Mesothelial cell of epicardium (in vitro differentiated cells): ENCODE measurements at regions not wholly inside any gene's neighbourhood (a gene's known extent, or its start where the extent isn't known, plus 50 kb on each side); places are given as distances from the start of the nearest gene placed in this dataset.

Experiments
- DNase-seq, 2 experiments: peaks; one replicate each; pipeline ENCODE4 v3.0.0; 2021; ENCODE audit warnings: low spot score in 2 of 2; ENCODE audit not compliant: unreplicated experiment in 2 of 2
- H3K27ac Mint-ChIP-seq: 2 replicates; pipeline ENCODE4 v1.8.0; 2021; ENCODE audit warnings: mixed read lengths
- H3K27me3 Mint-ChIP-seq: 2 replicates; pipeline ENCODE4 v1.8.0; 2021; ENCODE audit warnings: low read depth, mixed read lengths
- H3K36me3 Mint-ChIP-seq: 2 replicates; pipeline ENCODE4 v1.8.0; 2021; ENCODE audit warnings: mixed read lengths
- H3K4me1 Mint-ChIP-seq: 2 replicates; pipeline ENCODE4 v1.8.0; 2021; ENCODE audit warnings: mixed read lengths
- H3K4me3 Mint-ChIP-seq: 2 replicates; pipeline ENCODE4 v1.8.0; 2021; ENCODE audit warnings: mild to moderate bottlenecking, moderate library complexity, mixed read lengths
- H3K9me3 Mint-ChIP-seq: 2 replicates; pipeline ENCODE4 v1.8.0; 2021; ENCODE audit warnings: mixed read lengths
- CTCF ChIP-seq: fragments of 200-600 bp; sonication (generic); IDR thresholded peaks from one replicate; pipeline ENCODE4 v1.5.0; 2021; ENCODE audit warnings: antibody characterized with exemption; ENCODE audit not compliant: unreplicated experiment

DNA sequence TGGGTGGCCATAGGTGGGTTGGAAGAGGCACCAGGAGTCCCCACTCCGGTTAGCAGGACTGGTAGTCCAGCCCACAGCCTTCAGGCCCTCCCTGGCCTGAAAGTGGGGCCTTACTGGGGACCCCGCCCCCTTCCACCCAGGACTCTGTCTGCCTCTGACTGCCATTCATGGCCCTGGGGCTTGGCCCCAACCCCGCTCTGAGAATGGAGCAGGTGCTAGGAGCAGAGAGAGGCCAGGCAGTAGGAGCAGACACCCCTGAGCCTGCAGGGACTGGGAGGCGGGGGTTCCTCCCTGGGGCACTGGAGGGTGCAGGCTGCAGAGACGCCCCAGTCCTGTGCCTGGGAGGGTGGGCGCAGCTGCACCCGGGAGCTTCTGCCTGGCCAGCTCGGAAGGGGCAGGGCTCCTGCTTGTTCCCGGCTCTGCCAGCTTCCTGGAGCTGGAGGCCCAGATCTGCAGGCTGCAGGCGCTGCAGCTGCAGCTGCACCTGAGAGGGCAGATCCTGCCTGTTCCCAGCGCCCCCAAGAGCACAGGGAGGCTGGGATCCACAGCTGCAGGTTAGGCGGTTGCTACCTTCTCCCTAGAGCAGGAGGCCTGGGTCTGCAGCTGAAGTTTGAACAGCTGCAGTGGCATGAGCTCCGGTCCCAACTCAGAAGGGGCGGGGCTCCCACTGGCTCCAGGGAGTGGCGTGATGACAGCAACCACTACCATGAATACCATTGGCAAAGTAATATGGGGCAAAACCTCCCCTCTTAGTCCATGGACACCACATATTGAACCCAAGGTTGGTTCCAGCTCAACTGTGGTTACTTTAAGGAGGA, 194.7 kb downstream of the SQOR start:
- no peak overlapping the region for H3K4me3 Mint-ChIP-seq
- H3K27ac Mint-ChIP-seq: no peak overlapping the region
- peaks cover 4% of the 10 kb centered on the region for H3K27me3 Mint-ChIP-seq
- TF ChIP-seq CTCF: no peak
- H3K36me3 Mint-ChIP-seq: no peaks in the 10 kb centered on the region
- no peak for DNase-seq
- no peaks in the 10 kb centered on the region for H3K4me1 Mint-ChIP-seq
- peaks cover 11% of the 10 kb centered on the region for H3K9me3 Mint-ChIP-seq

DNA sequence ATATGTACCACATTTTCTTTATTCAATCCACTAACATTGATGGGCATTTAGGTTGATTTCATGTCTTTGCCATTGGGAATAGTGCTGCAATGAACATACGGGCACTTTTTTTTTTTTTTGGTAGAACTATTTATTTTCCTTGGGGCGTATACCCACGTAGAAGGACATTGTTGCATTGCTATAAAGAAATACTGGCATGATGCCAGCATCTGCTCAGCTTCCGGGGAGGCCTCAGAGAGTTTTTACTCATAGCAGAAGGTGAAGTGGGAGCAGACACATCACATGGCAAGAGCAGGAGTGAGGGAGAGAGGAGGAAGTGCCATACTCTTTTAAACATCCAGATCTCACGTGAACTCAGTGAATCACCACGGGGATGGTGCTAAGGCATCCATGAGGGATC, 197.0 kb downstream of the SQOR start:
- DNase-seq: no peak
- no peaks in the 10 kb centered on the region for H3K4me1 Mint-ChIP-seq
- peaks cover 4% of the 10 kb centered on the region for H3K27me3 Mint-ChIP-seq
- TF ChIP-seq CTCF: no peak
- no peak overlapping the region for H3K27ac Mint-ChIP-seq
- no peak overlapping the region for H3K4me3 Mint-ChIP-seq
- no peaks in the 10 kb centered on the region for H3K36me3 Mint-ChIP-seq
- H3K9me3 Mint-ChIP-seq: peaks cover 6% of the 10 kb centered on the region

- H3K4me3 Mint-ChIP-seq: no peak overlapping the region
- no peaks in the 10 kb centered on the region for H3K27me3 Mint-ChIP-seq
- H3K4me1 Mint-ChIP-seq: no peaks in the 10 kb centered on the region
- no peaks in the 10 kb centered on the region for H3K36me3 Mint-ChIP-seq
- H3K9me3 Mint-ChIP-seq: peaks cover 6% of the 10 kb centered on the region
- DNase-seq: no peak
- H3K27ac Mint-ChIP-seq: no peak overlapping the region
- TF ChIP-seq CTCF: no peak
These were observed 199.8 kb downstream of the SQOR start for GRCh38 chr15:45834622-45835021.

GRCh38 chr15:45842151-45842550, 207.3 kb downstream of the SQOR start:
- H3K4me3 Mint-ChIP-seq: no peak overlapping the region
- no peaks in the 10 kb centered on the region for H3K36me3 Mint-ChIP-seq
- H3K4me1 Mint-ChIP-seq: no peaks in the 10 kb centered on the region
- DNase-seq: no peak
- no peak for TF ChIP-seq CTCF
- peaks cover 24% of the 10 kb centered on the region for H3K27me3 Mint-ChIP-seq
- no peak overlapping the region for H3K27ac Mint-ChIP-seq
- peaks cover 3% of the 10 kb centered on the region for H3K9me3 Mint-ChIP-seq

DNA sequence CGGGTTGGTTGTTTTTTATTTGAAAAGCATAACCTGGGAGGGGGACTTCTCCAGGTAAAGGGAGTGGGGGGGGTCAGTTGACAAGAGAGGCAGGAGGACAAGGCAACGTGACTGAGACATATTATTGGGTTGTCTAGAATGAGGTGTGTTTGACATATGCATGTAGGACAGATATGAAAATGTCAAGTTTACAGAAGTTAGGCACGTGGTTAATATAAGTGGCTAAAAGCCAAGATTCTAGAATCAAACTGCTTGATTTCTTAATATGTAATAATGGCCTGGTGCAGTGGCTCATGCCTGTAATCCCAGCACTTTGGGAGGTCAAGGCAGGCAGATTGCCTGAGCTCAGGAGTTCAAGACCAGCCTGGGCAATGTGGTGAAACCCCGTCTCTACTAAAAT, 212.8 kb downstream of the SQOR start:
- no peak for TF ChIP-seq CTCF
- H3K4me1 Mint-ChIP-seq: no peaks in the 10 kb centered on the region
- peaks cover 12% of the 10 kb centered on the region for H3K27me3 Mint-ChIP-seq
- no peaks in the 10 kb centered on the region for H3K36me3 Mint-ChIP-seq
- peaks cover 18% of the 10 kb centered on the region for H3K9me3 Mint-ChIP-seq
- no peak overlapping the region for H3K4me3 Mint-ChIP-seq
- H3K27ac Mint-ChIP-seq: no peak overlapping the region
- DNase-seq: no peak

GRCh38 chr15:45849136-45849535, 214.3 kb downstream of the SQOR start:
- no peaks in the 10 kb centered on the region for H3K36me3 Mint-ChIP-seq
- H3K4me3 Mint-ChIP-seq: no peak overlapping the region
- H3K27me3 Mint-ChIP-seq: peaks cover 9% of the 10 kb centered on the region
- H3K4me1 Mint-ChIP-seq: no peaks in the 10 kb centered on the region
- no peak for TF ChIP-seq CTCF
- DNase-seq: no peak
- H3K27ac Mint-ChIP-seq: no peak overlapping the region
- peaks cover 18% of the 10 kb centered on the region for H3K9me3 Mint-ChIP-seq
